IMR-90 (cell line): ENCODE measurements at regions not wholly inside any gene's neighbourhood (a gene's known extent, or its start where the extent isn't known, plus 50 kb on each side); places are given as distances from the start of the nearest gene placed in this dataset.

Experiments used
- ATAC-seq: fragments of 200-7000 bp; cut with Tn5 transposase; 2 replicates; pipeline ENCODE4 v1.9.1; 2020; ENCODE audit warnings: low read depth, mild to moderate bottlenecking, moderate library complexity
- BruUV-seq: library from RNA; stranded (reverse); fragments of 400-500 nt; replicated peaks from 2 replicates; lab custom pipeline; 2021; lab: Mats Ljungman, UMichigan
- CTCF ChIA-PET: fragments of 300-600 bp; formaldehyde crosslinking; extraction: SDS; loops from one replicate; lab custom pipeline; 2021; ENCODE audit warnings: antibody characterized with exemption; lab: Yijun Ruan, JAX
- POLR2A ChIA-PET: fragments of 300-600 bp; sonication (Branson Sonifier 250); formaldehyde crosslinking; loops from one replicate; lab custom pipeline; 2022; ENCODE audit warnings: antibody characterized with exemption; ENCODE audit not compliant: unreplicated experiment; lab: Charles Lee
- DNase-seq: peaks from one replicate; pipeline ENCODE4 v3.0.0; 2013
- H2AFZ ChIP-seq: replicated peaks from 2 replicates; pipeline ENCODE3; 2013; ENCODE audit warnings: low read length, mild to moderate bottlenecking; ENCODE audit not compliant: poor library complexity
- H2AK5ac ChIP-seq: 2 replicates; pipeline ENCODE4 v1.6.1; 2013; ENCODE audit warnings: low read depth, low read length, inconsistent platforms
- H2AK9ac ChIP-seq: replicated peaks from 2 replicates; pipeline ENCODE3; 2013; ENCODE audit warnings: mild to moderate bottlenecking, low read depth, low read length, moderate library complexity; ENCODE audit not compliant: poor library complexity
- H2BK120ac ChIP-seq: 2 replicates; pipeline ENCODE4 v1.6.1; 2013; ENCODE audit warnings: low read depth, low read length, inconsistent platforms
- H2BK15ac ChIP-seq: 3 replicates; pipeline ENCODE4 v1.6.1; 2013; ENCODE audit warnings: low read depth, low read length, inconsistent platforms
- H2BK20ac ChIP-seq: 2 replicates; pipeline ENCODE4 v1.6.1; 2013; ENCODE audit warnings: low read depth, mild to moderate bottlenecking, inconsistent platforms, low read length, moderate library complexity
- H2BK5ac ChIP-seq: 2 replicates; pipeline ENCODE4 v1.6.1; 2013; ENCODE audit warnings: mild to moderate bottlenecking, low read depth, low read length, inconsistent platforms; ENCODE audit not compliant: poor library complexity, severe bottlenecking
- H3K14ac ChIP-seq: replicated peaks from 2 replicates; pipeline ENCODE4 v1.6.1; 2013; ENCODE audit warnings: low read depth, low read length, inconsistent platforms
- H3K18ac ChIP-seq: 2 replicates; pipeline ENCODE4 v1.6.1; 2013; ENCODE audit warnings: low read depth, low read length, control low read depth
- H3K23ac ChIP-seq: 2 replicates; pipeline ENCODE4 v1.6.1; 2013; ENCODE audit warnings: low read depth, low read length, inconsistent platforms
- H3K27ac ChIP-seq: 2 replicates; pipeline ENCODE4 v1.5.1; 2013; ENCODE audit warnings: mild to moderate bottlenecking, control low read depth, low read length; ENCODE audit not compliant: insufficient read depth
- H3K27me3 ChIP-seq: 2 replicates; pipeline ENCODE4 v1.6.1; 2013; ENCODE audit warnings: low read length; ENCODE audit not compliant: control insufficient read depth, insufficient read depth
- H3K36me3 ChIP-seq: 2 replicates; pipeline ENCODE4 v1.6.1; 2013; ENCODE audit warnings: low read length, mixed read lengths; ENCODE audit not compliant: control insufficient read depth, insufficient read depth
- H3K4ac ChIP-seq: 2 replicates; pipeline ENCODE4 v1.6.1; 2013; ENCODE audit warnings: low read depth, low read length, inconsistent platforms
- H3K4me1 ChIP-seq: 2 replicates; pipeline ENCODE4 v1.6.1; 2013; ENCODE audit warnings: low read length, mixed read lengths; ENCODE audit not compliant: control insufficient read depth, insufficient read depth
- H3K4me2 ChIP-seq: 2 replicates; pipeline ENCODE4 v1.6.1; 2013; ENCODE audit warnings: low read depth, mild to moderate bottlenecking, control low read depth, low read length, moderate library complexity
- H3K4me3 ChIP-seq: 2 replicates; pipeline ENCODE4 v1.5.1; 2013; ENCODE audit warnings: low read depth, mild to moderate bottlenecking, control low read depth, low read length, moderate library complexity; ENCODE audit not compliant: insufficient read depth
- H3K56ac ChIP-seq: 2 replicates; pipeline ENCODE4 v1.6.1; 2013; ENCODE audit warnings: low read length, inconsistent platforms; ENCODE audit not compliant: insufficient read depth; ENCODE audit errors: extremely low read depth
- H3K79me1 ChIP-seq, 2 experiments: 2 replicates each; pipeline ENCODE4 v1.6.1; 2013; ENCODE audit warnings: low read length in 2 of 2, inconsistent platforms in 1 of 2, low read depth in 1 of 2
- H3K9ac ChIP-seq: 2 replicates; pipeline ENCODE4 v1.6.1; 2013; ENCODE audit warnings: low read depth, low read length, control low read depth
- H3K9me1 ChIP-seq: 2 replicates; pipeline ENCODE4 v1.6.1; 2013; ENCODE audit warnings: low read length, inconsistent platforms; ENCODE audit not compliant: insufficient read depth
- H3K9me3 ChIP-seq: 2 replicates; pipeline ENCODE4 v1.6.1; 2013; ENCODE audit warnings: low read length; ENCODE audit not compliant: control insufficient read depth, insufficient read depth
- H4K20me1 ChIP-seq: 2 replicates; pipeline ENCODE4 v1.6.1; 2013; ENCODE audit warnings: low read length, inconsistent platforms; ENCODE audit not compliant: insufficient read depth
- H4K5ac ChIP-seq: 2 replicates; pipeline ENCODE4 v1.6.1; 2013; ENCODE audit warnings: mild to moderate bottlenecking, low read depth, low read length, control low read depth
- H4K8ac ChIP-seq, 2 experiments: 2 replicates each; pipeline ENCODE4 v1.6.1; 2013; ENCODE audit warnings: low read depth in 2 of 2, low read length in 2 of 2, control low read depth in 1 of 2, inconsistent platforms in 1 of 2
- H4K91ac ChIP-seq: 2 replicates; pipeline ENCODE4 v1.6.1; 2013; ENCODE audit warnings: low read depth, low read length, inconsistent platforms; ENCODE audit not compliant: insufficient read depth
- BHLHE40 ChIP-seq: fragments of 150-350 bp; IDR thresholded peaks from 2 replicates; pipeline ENCODE4 v1.6.1; 2016; ENCODE audit warnings: mild to moderate bottlenecking, low read depth, low read length
- MAFK ChIP-seq: IDR thresholded peaks from 2 replicates; pipeline ENCODE4 v1.6.1; 2012; ENCODE audit warnings: low read depth, low read length, improper control_type of control experiment
- MAZ ChIP-seq: IDR thresholded peaks from 2 replicates; pipeline ENCODE4 v1.6.1; 2012; ENCODE audit warnings: low read depth, mild to moderate bottlenecking, low read length, improper control_type of control experiment, moderate library complexity, borderline replicate concordance
- MXI1 ChIP-seq: IDR thresholded peaks from 2 replicates; pipeline ENCODE4 v1.6.1; 2012; ENCODE audit warnings: low read depth, mild to moderate bottlenecking, low read length, moderate library complexity, borderline replicate concordance
- POLR2A ChIP-seq: IDR thresholded peaks from 2 replicates; pipeline ENCODE4 v1.6.1; 2012; ENCODE audit warnings: mild to moderate bottlenecking, low read depth, low read length
- RCOR1 ChIP-seq: IDR thresholded peaks from 2 replicates; pipeline ENCODE4 v1.6.1; 2012; ENCODE audit warnings: mild to moderate bottlenecking, low read length, improper control_type of control experiment; ENCODE audit not compliant: insufficient replicate concordance
- SMC3 ChIP-seq: fragments of 150-350 bp; IDR thresholded peaks from 2 replicates; pipeline ENCODE4 v1.6.1; 2016; ENCODE audit warnings: low read depth, mild to moderate bottlenecking, antibody characterized with exemption, low read length, moderate library complexity
- USF2 ChIP-seq: fragments of 150-350 bp; IDR thresholded peaks from 2 replicates; pipeline ENCODE4 v1.6.1; 2017; ENCODE audit warnings: mild to moderate bottlenecking, antibody characterized with exemption, low read length, low read depth
- WGBS, 2 experiments: methylation state at CpG; one replicate each; pipeline versions ENCODE4 v1.1.5 to v1.1.7; 2013; ENCODE audit warnings: missing lambda C conversion rate in 2 of 2; ENCODE audit not compliant: insufficient read length in 1 of 2; ENCODE audit errors: extremely low coverage in 2 of 2; 5-methylcytosine and 5-hydroxymethylcytosine counted together
- dilution Hi-C: fragments of 300-500 bp; cut with HindIII; formaldehyde crosslinking; loops from one replicate; pipeline ENCODE4 v1.14.3; 2018; ENCODE audit warnings: low sequenced_read_pairs; ENCODE audit not compliant: unreplicated experiment
- in situ Hi-C: fragments of 300-500 bp; cut with MboI; formaldehyde crosslinking; loops from 3 replicates; pipeline ENCODE4 v1.14.3; 2019; ENCODE audit warnings: low sequenced_read_pairs, inconsistent platforms, mixed read lengths
- intact Hi-C: fragments of 100-400 bp; cut with micrococcal nuclease; formaldehyde crosslinking; loops from 2 replicates; pipeline ENCODE4 v1.10.0; 2022

GRCh38 chr3:191523148-191523547, 62.2 kb downstream of the PYDC2 start:
- H2BK20ac ChIP-seq = no peak overlapping the region
- no TSS peak for BruUV-seq
- no CpG with 5 or more reads among the region's 8 CpGs for WGBS, 2 experiments
- H2BK15ac ChIP-seq = no peak overlapping the region
- no peak overlapping the region for H2BK120ac ChIP-seq
- H2AFZ ChIP-seq = no peak overlapping the region
- H4K20me1 ChIP-seq = no peaks in the 10 kb centered on the region
- dilution Hi-C loops (no loop called here), in situ Hi-C loops (no loop called here), intact Hi-C loops (no loop called here)
- CTCF ChIA-PET = no interaction called here
- H3K79me1 ChIP-seq = no peaks in the 10 kb centered on the region
- no peak overlapping the region for H3K4me2 ChIP-seq
- no peak overlapping the region for H3K18ac ChIP-seq
- no peaks in the 10 kb centered on the region for H3K27me3 ChIP-seq
- POLR2A ChIA-PET = no interaction called here
- H3K56ac ChIP-seq = no peak overlapping the region
- H3K36me3 ChIP-seq = no peaks in the 10 kb centered on the region
- no peak overlapping the region for H3K9ac ChIP-seq
- H3K4me1 ChIP-seq = no peaks in the 10 kb centered on the region
- H3K9me1 ChIP-seq = no peaks in the 10 kb centered on the region
- H3K4me3 ChIP-seq = no peak overlapping the region
- H3K14ac ChIP-seq = no peak overlapping the region
- no peak overlapping the region for H2BK5ac ChIP-seq
- H2AK5ac ChIP-seq = no peak overlapping the region
- H2AK9ac ChIP-seq = no peak overlapping the region
- no peak overlapping the region for H4K5ac ChIP-seq
- TF ChIP-seq MAZ (no peak), BHLHE40 (no peak), RCOR1 (no peak), SMC3 (no peak), USF2 (no peak), POLR2A (no peak), MAFK (no peak), MXI1 (no peak)
- H3K27ac ChIP-seq = no peak overlapping the region
- ATAC-seq (no peak), DNase-seq (no peak)
- H3K9me3 ChIP-seq = no peaks in the 10 kb centered on the region; the same call in 1 of the 2 replicates
- H3K4ac ChIP-seq = no peak overlapping the region
- H4K91ac ChIP-seq = no peak overlapping the region
- H3K23ac ChIP-seq = no peak overlapping the region
- no peak overlapping the region for H4K8ac ChIP-seq
